HL-60 (cell line): ENCODE measurements at regions not wholly inside any gene's neighbourhood (a gene's known extent, or its start where the extent isn't known, plus 50 kb on each side); places are given as distances from the start of the nearest gene placed in this dataset.

ENCODE experiments used
- DNase-seq, 2 experiments: peaks; one replicate each; pipeline ENCODE4 v3.0.0-alpha.2; 2010 to 2020; ENCODE audit warnings: low read depth in 1 of 2, low spot score in 1 of 2
- H3K27ac ChIP-seq: fragments of 250-450 bp; sonication (Bioruptor Pico); replicated peaks from 2 replicates; pipeline ENCODE4 v1.5.1; 2020; ENCODE audit warnings: mild to moderate bottlenecking, moderate library complexity
- H3K27me3 ChIP-seq: fragments of 250-450 bp; sonication (Bioruptor Pico); 2 replicates; pipeline ENCODE4 v1.5.1; 2021; ENCODE audit warnings: mild to moderate bottlenecking, moderate library complexity; ENCODE audit not compliant: insufficient read depth, poor library complexity, severe bottlenecking
- H3K4me3 ChIP-seq: replicated peaks from 2 replicates; pipeline ENCODE4 v1.5.1; 2011; ENCODE audit warnings: mild to moderate bottlenecking, control low read depth, low read length; ENCODE audit not compliant: insufficient read depth
- CTCF ChIP-seq: IDR thresholded peaks from one replicate; pipeline ENCODE4 v1.5.1; 2011; ENCODE audit warnings: low read length, control low read depth, inconsistent platforms; ENCODE audit not compliant: insufficient read depth
- GABPA ChIP-seq: IDR thresholded peaks from 2 replicates; pipeline ENCODE4 v1.6.1; 2012; ENCODE audit warnings: low read depth
- POLR2AphosphoS5 ChIP-seq: IDR thresholded peaks from 2 replicates; pipeline ENCODE4 v1.6.1; 2012; ENCODE audit warnings: low read depth
- SPI1 ChIP-seq: IDR thresholded peaks from 2 replicates; pipeline ENCODE4 v1.6.1; 2012; ENCODE audit warnings: low read depth, mild to moderate bottlenecking, borderline replicate concordance
- TF ChIP-seq, protein P1 (sequence below): IDR thresholded peaks from 2 replicates; pipeline ENCODE4 v1.6.1; 2012; ENCODE audit warnings: low read depth; ENCODE audit not compliant: insufficient replicate concordance

DNA sequence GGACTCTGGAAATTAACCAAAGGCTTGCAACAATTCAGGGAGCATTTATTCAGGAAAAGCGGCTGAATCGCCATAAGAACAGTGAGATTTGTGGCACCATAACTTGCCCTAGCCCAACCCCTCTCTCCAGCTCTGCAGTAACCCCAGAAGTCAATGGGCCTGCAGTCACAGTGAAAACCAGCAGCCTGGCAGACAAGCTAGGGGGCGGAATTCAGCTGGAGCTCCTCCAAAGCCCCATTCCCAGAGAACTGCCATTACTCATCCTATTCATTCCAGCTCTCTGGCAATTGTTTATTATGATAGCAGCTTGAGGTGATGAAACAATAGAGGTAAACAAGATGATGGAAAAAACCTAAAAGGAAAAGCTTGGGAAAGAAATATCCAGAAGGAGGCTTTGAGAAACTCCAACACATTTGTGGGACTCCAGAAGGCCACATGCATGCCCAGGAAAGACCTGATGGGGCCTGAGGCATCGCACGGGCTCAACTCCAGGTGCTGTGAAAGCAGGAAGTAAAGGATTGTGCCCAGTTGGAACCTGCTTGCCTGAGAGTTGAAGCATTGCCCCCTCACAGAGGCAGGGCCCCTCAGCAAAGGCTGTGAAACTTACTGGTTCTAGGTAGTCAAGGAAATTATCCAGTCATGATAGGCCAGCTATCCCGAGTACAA is 126.7 kb downstream of the TWIST2 start:
- H3K27me3 ChIP-seq: no peaks in the 10 kb centered on the region
- DNase-seq: no peak
- H3K27ac ChIP-seq: no peak overlapping the region
- TF ChIP-seq CTCF (no peak), POLR2AphosphoS5 (no peak), GABPA (no peak), SPI1 (no peak)
- TF ChIP-seq, protein P1, sequence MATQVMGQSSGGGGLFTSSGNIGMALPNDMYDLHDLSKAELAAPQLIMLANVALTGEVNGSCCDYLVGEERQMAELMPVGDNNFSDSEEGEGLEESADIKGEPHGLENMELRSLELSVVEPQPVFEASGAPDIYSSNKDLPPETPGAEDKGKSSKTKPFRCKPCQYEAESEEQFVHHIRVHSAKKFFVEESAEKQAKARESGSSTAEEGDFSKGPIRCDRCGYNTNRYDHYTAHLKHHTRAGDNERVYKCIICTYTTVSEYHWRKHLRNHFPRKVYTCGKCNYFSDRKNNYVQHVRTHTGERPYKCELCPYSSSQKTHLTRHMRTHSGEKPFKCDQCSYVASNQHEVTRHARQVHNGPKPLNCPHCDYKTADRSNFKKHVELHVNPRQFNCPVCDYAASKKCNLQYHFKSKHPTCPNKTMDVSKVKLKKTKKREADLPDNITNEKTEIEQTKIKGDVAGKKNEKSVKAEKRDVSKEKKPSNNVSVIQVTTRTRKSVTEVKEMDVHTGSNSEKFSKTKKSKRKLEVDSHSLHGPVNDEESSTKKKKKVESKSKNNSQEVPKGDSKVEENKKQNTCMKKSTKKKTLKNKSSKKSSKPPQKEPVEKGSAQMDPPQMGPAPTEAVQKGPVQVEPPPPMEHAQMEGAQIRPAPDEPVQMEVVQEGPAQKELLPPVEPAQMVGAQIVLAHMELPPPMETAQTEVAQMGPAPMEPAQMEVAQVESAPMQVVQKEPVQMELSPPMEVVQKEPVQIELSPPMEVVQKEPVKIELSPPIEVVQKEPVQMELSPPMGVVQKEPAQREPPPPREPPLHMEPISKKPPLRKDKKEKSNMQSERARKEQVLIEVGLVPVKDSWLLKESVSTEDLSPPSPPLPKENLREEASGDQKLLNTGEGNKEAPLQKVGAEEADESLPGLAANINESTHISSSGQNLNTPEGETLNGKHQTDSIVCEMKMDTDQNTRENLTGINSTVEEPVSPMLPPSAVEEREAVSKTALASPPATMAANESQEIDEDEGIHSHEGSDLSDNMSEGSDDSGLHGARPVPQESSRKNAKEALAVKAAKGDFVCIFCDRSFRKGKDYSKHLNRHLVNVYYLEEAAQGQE: no peak
- no peak overlapping the region for H3K4me3 ChIP-seq

GRCh38 chr2:238975408-238975807 is 127.5 kb downstream of the TWIST2 start:
- no peak for DNase-seq
- H3K27ac ChIP-seq: no peak overlapping the region
- TF ChIP-seq, protein P1: no peak
- TF ChIP-seq SPI1 (no peak), GABPA (no peak), POLR2AphosphoS5 (no peak), CTCF (no peak)
- no peak overlapping the region for H3K4me3 ChIP-seq
- no peaks in the 10 kb centered on the region for H3K27me3 ChIP-seq

DNA sequence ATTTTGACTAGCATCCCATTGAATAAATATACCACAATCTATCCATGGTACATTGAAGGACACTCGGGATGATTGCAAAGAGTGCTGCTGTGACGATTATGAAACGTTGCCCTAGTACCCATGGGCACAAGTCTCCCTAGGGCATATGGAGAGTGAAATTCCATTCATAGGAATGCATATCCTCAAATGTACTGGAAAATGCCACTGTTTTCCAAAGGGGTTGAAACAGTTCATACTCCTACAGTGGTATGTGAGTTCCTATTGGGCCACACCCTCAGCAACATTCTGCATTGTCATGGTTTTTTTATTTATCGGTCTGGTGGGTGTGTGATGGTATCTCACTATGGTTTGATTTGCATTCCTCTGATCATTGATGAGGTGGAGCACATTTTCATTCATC is 130.6 kb downstream of the TWIST2 start:
- Histone ChIP-seq H3K27ac (no peak overlapping the region), H3K4me3 (no peak overlapping the region), H3K27me3 (no peaks in the 10 kb centered on the region)
- TF ChIP-seq, protein P1: no peak
- TF ChIP-seq GABPA (no peak), POLR2AphosphoS5 (no peak), SPI1 (no peak), CTCF (no peak)
- DNase-seq: no peak
